HUES64 (cell line): ENCODE measurements at regions not wholly inside any gene's neighbourhood (a gene's known extent, or its start where the extent isn't known, plus 50 kb on each side); places are given as distances from the start of the nearest gene placed in this dataset.
"Not testable (repeated sequence)": the region's sequence is repeated elsewhere in the genome, so short reads cannot be mapped to it uniquely, and the experiment has no call there.

ENCODE experiments used
- H3K27ac ChIP-seq: 2 replicates; pipeline ENCODE4 v1.7.0; 2013; ENCODE audit warnings: low read depth, low read length, inconsistent platforms
- H3K27me3 ChIP-seq: 2 replicates; pipeline ENCODE4 v1.6.1; 2013; ENCODE audit warnings: mild to moderate bottlenecking, low read length; ENCODE audit not compliant: insufficient read depth
- H3K36me3 ChIP-seq: 2 replicates; pipeline ENCODE4 v1.6.1; 2013; ENCODE audit warnings: mild to moderate bottlenecking, low read length; ENCODE audit not compliant: insufficient read depth
- H3K4me1 ChIP-seq: 2 replicates; pipeline ENCODE4 v1.6.1; 2013; ENCODE audit warnings: mild to moderate bottlenecking, low read length, moderate library complexity; ENCODE audit not compliant: insufficient read depth
- H3K4me3 ChIP-seq: 2 replicates; pipeline ENCODE4 v1.5.1; 2013; ENCODE audit warnings: mild to moderate bottlenecking, low read length, moderate library complexity
- H3K9ac ChIP-seq: 2 replicates; pipeline ENCODE4 v1.6.1; 2013; ENCODE audit warnings: mild to moderate bottlenecking, low read depth, low read length
- H3K9me3 ChIP-seq: 2 replicates; pipeline ENCODE4 v1.6.1; 2013; ENCODE audit warnings: low read depth, low read length; ENCODE audit not compliant: insufficient read depth
- WGBS: fragments of 150-250, 120-280 bp; methylation state at CpG from one replicate; pipeline ENCODE4 v1.1.7; 2013; ENCODE audit warnings: missing lambda C conversion rate; 5-methylcytosine and 5-hydroxymethylcytosine counted together

DNA sequence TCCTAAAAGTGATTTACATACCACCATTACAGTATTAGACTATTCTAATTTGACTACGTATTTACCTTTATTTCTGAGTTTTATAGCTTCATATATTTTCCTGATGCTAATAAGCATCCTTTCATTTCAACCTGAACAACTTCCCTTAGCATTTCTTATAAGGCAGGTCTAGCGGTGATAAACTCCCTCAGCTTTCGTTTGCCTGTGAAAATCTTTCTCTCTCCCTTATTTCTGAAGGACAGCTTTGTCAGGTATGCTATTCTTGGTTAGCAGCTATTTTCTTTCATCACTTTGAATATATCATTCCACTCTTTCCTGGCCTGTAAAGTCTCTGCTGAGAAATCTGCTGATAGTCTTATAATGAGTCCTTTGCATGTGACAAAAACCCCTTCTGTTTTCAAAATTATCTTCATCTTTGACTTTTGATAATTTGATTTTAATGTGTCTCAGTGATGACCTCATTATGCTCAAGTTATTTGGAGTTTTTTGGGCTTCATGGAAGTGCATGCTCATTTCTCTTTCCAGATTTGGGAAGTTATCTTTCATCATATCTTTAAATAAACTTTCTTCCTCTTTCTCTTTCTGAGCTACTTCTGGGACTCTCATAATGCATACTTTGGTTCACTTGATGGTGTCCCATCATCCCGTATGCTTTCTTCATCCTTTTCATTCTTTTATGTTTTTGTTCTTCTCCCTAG is 285.4 kb upstream of the PMFBP1 start:
- Histone ChIP-seq H3K27ac (no peak overlapping the region), H3K4me3 (no peak overlapping the region), H3K36me3 (peaks cover 5% of the 10 kb centered on the region; the same call in 1 of the 2 replicates), H3K9ac (no peak overlapping the region), H3K9me3 (peaks cover 18% of the 10 kb centered on the region; the same call in 1 of the 2 replicates), H3K4me1 (no peaks in the 10 kb centered on the region), H3K27me3 (no peaks in the 10 kb centered on the region)
- WGBS = 84% methylated on average over 4 of the region's 4 CpGs

DNA sequence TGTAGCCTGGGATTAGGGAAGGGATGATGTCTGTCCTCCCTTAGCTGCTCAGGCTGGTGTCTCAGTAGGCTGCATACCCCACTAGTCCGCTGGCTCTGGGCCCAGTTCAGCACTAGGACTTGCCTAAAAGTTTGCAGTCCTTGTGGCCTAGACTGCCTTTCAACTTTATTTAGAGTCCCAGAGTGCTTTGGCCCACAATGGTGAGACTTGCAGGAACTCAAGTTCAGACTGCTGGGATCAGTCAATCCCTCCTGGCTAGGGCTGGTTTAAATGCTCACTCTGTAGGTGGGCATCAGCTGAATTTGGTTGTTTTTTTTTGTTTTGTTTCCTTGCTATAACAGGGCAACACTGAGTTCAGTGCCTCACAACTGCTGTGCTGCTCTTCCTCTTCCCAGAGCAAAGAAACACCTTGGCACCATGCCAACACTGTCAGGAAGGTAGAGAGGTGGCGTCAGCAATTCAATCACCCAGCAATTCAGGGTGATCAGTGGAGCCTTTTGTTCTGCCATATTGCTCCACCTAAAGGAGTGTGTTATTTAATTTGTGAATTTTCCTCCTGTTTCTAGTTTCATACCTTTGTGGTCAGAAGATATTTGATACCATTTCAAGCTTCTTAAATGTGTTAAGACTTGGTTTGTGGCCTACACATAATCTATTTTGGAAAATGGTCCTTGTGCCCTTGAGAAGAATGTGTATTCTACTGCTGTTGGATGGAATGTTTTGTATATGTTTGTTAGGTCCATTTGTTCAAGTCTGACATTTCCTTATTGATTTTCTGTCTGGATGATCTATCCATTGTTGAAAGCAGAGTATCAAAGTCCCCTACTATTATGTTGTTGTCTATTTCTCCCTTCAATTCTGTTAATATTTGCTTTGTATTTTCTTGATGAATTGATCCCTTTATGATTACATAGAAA is 284.0 kb upstream of the PMFBP1 start:
- WGBS = 92% methylated on average over 2 of the region's 2 CpGs
- no peaks in the 10 kb centered on the region for H3K4me1 ChIP-seq
- H3K4me3 ChIP-seq = no peak overlapping the region
- no peak overlapping the region for H3K27ac ChIP-seq
- H3K9ac ChIP-seq = no peak overlapping the region
- H3K9me3 ChIP-seq = peaks cover 21% of the 10 kb centered on the region; the same call in 1 of the 2 replicates
- peaks cover 5% of the 10 kb centered on the region; the same call in 1 of the 2 replicates for H3K36me3 ChIP-seq
- H3K27me3 ChIP-seq = no peaks in the 10 kb centered on the region

DNA sequence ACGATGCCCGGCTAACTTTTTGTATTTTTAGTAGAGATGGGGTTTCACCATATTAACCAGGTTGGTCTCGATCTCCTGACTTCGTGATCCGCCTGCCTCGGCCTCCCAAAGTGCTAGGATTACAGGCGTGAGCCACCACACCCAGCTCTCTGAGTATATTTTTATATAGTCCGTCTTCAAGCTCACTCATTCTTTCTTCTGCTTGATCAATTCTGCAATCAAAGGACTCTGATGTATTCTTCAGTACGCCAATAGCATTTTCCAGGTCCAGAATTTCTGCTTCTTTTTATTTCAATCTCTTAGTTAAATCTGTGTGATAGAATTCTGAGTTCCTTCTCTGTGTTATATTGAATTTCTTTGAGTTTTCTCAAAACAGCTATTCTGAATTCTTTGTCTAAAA is 281.9 kb upstream of the PMFBP1 start:
- H3K9ac ChIP-seq, H3K27me3 ChIP-seq, H3K4me3 ChIP-seq, H3K4me1 ChIP-seq, H3K36me3 ChIP-seq, H3K27ac ChIP-seq: not testable (repeated sequence)
- 96% methylated on average over 9 of the region's 9 CpGs for WGBS
- peaks cover 28% of the 10 kb centered on the region; the same call in 1 of the 2 replicates for H3K9me3 ChIP-seq

DNA sequence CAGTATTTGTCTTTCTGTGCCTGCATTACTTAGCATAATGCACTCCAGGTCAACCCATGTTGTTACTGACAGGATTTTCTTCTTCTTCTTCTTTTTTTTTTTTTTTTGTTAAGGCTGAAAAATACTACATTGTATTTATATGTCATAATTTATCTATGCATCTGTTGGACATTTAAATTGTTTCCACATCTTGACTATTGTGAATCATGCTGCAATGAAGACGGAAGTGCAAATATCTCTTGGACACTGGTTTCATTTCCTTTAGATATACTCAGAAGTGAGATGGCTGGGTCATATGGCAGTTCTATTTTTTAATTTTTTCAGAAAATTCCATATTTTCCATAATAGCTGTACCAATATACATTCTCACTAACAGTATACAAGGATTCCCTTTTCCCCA is 272.7 kb upstream of the PMFBP1 start:
- 86% methylated on average over 1 of the region's 1 CpG for WGBS
- no peak overlapping the region for H3K4me3 ChIP-seq
- H3K4me1 ChIP-seq = no peaks in the 10 kb centered on the region
- H3K27me3 ChIP-seq = no peaks in the 10 kb centered on the region
- H3K36me3 ChIP-seq = no peaks in the 10 kb centered on the region
- H3K9me3 ChIP-seq = peaks cover 18% of the 10 kb centered on the region
- H3K27ac ChIP-seq = no peak overlapping the region
- no peak overlapping the region for H3K9ac ChIP-seq

DNA sequence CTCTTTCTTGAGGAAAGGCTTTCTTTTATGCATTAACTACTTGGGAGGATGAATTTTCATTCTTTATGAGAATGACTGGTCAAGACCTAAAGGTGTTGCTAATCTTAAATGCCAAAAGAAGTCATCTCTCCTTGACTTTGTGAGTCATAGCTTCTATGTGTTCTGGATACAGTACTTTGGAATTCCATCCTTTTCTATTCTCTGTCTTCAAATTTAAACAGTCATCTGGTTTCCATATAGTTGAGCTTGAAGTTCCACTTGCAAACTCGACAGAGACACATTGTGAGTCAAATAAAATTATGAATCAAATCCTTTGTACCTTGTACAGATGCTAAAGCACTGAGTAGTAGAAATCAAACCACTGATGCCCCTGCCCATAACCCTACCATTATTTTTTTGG is 271.9 kb upstream of the PMFBP1 start:
- Histone ChIP-seq H3K27me3 (no peaks in the 10 kb centered on the region), H3K4me1 (no peaks in the 10 kb centered on the region), H3K27ac (no peak overlapping the region), H3K9ac (no peak overlapping the region), H3K36me3 (no peaks in the 10 kb centered on the region), H3K4me3 (no peak overlapping the region), H3K9me3 (peaks cover 12% of the 10 kb centered on the region)
- 89% methylated on average over 1 of the region's 1 CpG for WGBS

DNA sequence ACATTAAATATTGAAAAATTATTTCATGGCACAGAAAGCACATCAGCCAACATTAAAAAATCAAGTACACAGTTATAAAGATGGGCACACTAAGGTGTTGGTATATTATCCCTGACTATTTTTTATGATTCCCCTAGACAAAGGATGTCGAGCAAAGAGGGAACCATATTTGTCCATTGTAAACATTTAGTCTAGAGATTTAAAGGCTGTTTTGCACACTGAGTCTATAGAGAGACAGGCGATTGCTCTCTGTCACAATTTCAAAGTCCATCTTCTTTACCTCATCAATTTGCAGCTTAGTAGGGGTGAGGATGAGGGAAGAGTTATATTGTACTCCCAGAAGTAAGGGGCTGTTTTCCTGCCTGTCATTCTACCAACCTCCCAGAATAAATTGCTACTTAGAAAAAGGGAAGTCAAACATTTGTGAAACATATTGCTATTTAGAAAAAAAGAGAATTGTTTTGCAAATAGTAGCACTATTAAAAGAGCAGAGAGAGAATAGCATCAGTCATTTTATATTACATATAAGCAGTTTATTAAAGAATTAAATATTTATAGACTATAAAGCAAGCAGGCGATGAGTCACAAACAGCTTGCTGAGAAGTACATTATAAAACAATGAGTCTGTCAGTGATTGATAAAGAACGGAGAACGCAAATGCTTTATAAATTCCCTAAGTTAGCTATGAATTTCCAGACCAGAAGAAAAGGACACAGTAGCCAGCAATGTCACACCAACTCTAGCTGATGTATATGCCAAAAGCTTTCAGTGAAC is 270.6 kb upstream of the PMFBP1 start:
- H3K27me3 ChIP-seq = no peaks in the 10 kb centered on the region
- H3K9me3 ChIP-seq = peaks cover 12% of the 10 kb centered on the region
- H3K4me3 ChIP-seq = no peak overlapping the region
- no peak overlapping the region for H3K9ac ChIP-seq
- H3K36me3 ChIP-seq = no peaks in the 10 kb centered on the region
- 100% methylated on average over 3 of the region's 5 CpGs for WGBS
- no peak overlapping the region for H3K27ac ChIP-seq
- no peaks in the 10 kb centered on the region for H3K4me1 ChIP-seq

DNA sequence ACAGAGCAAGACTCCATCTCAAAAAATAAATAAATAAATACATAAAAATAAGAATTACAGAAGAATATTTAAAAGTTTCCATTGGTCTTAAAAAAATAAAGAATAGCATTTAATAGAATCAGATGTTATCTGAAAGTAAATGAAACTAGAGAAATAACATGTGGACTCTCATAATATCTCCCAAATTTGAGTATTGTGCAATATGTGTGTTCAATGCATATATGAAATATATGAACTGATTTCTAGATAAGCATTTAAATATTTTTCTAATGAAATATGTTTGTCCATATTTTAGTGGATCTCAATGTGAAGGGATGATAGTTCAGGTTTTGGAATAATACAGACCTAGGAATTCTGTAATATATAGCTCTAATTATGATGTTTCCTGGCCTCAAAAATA is 265.9 kb upstream of the PMFBP1 start:
- H3K27me3 ChIP-seq = no peaks in the 10 kb centered on the region
- H3K4me1 ChIP-seq = no peaks in the 10 kb centered on the region
- H3K36me3 ChIP-seq = no peaks in the 10 kb centered on the region; the same call in 1 of the 2 replicates
- no peak overlapping the region for H3K4me3 ChIP-seq
- no peak overlapping the region for H3K27ac ChIP-seq
- peaks cover 42% of the 10 kb centered on the region for H3K9me3 ChIP-seq
- no peak overlapping the region for H3K9ac ChIP-seq

DNA sequence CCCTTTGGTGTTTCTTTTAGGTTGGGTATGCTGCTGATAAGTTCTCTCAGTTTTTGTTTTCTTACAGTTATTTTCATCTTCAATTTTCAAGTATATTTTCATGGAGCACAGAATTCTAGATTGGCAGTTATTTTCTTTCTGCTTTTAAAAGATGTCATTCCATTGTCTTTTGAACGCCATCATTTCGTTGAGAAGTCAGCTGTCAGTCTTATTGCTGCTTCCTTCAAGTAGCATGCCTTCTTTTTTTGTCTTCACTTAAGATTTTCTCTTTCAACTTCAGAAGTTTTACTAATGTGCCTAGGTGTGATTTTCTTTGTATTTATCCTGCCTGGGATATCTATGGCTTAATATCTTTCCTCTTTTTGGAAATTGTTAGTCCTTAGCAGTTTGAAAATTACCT is 262.2 kb upstream of the PMFBP1 start:
- no peak overlapping the region for H3K9ac ChIP-seq
- H3K4me3 ChIP-seq = no peak overlapping the region
- no peaks in the 10 kb centered on the region for H3K27me3 ChIP-seq
- H3K36me3 ChIP-seq = no peaks in the 10 kb centered on the region; the same call in 1 of the 2 replicates
- no peaks in the 10 kb centered on the region for H3K4me1 ChIP-seq
- 89% methylated on average over 2 of the region's 2 CpGs for WGBS
- no peak overlapping the region for H3K27ac ChIP-seq
- peaks cover 29% of the 10 kb centered on the region for H3K9me3 ChIP-seq

DNA sequence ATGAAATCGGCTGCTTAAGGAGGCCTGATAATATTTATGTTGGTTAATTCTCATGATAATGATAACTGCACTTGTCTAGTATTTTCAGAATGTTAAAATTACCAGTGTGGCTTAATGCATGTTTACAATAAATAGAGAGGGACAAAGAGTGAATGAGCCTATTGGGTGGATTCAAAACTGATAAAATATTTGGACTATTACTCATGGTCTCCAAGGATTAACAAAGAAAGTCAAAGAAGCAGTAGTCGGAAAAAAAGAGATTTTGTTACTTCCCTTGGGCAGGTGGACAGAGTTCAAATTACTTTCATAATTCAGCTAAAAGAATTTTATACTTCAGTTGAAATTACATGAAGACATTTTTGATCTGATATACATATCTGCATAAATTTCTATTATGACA is 258.2 kb upstream of the PMFBP1 start:
- 87% methylated on average over 2 of the region's 2 CpGs for WGBS
- H3K36me3 ChIP-seq = no peaks in the 10 kb centered on the region; the same call in 1 of the 2 replicates
- H3K4me3 ChIP-seq = no peak overlapping the region
- H3K27ac ChIP-seq = no peak overlapping the region
- no peaks in the 10 kb centered on the region for H3K27me3 ChIP-seq
- H3K4me1 ChIP-seq = no peaks in the 10 kb centered on the region
- H3K9me3 ChIP-seq = peaks cover 22% of the 10 kb centered on the region
- no peak overlapping the region for H3K9ac ChIP-seq

DNA sequence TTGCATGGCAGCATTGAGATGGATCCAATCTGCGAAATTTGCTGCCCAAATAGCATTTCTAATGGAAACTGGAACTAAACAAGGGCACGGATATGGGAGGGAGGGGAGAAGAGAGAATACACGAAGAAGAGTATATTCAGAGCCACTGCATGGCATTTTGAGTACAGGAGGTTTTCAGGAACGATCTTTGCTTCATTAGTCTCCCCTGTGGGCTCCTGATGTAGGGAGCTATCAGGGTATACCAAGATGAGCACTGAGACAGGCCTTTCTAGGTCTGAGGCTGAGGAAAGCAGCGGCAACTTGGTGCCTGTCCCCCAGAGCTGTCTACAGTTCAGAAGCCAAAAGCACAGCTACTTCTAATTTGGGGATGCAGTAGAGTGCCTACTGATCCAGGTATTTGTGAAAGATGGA is 257.7 kb upstream of the PMFBP1 start:
- H3K27me3 ChIP-seq = no peaks in the 10 kb centered on the region
- H3K9me3 ChIP-seq = peaks cover 17% of the 10 kb centered on the region
- WGBS = 92% methylated on average over 5 of the region's 5 CpGs
- H3K4me1 ChIP-seq = peaks cover 3% of the 10 kb centered on the region; the same call in 1 of the 2 replicates
- H3K9ac ChIP-seq = no peak overlapping the region
- no peaks in the 10 kb centered on the region for H3K36me3 ChIP-seq
- H3K4me3 ChIP-seq = no peak overlapping the region
- no peak overlapping the region for H3K27ac ChIP-seq
